ENCODE measurements at regions not wholly inside any gene's neighbourhood (a gene's known extent, or its start where the extent isn't known, plus 50 kb on each side); places are given as distances from the start of the nearest gene placed in this dataset.

DNA sequence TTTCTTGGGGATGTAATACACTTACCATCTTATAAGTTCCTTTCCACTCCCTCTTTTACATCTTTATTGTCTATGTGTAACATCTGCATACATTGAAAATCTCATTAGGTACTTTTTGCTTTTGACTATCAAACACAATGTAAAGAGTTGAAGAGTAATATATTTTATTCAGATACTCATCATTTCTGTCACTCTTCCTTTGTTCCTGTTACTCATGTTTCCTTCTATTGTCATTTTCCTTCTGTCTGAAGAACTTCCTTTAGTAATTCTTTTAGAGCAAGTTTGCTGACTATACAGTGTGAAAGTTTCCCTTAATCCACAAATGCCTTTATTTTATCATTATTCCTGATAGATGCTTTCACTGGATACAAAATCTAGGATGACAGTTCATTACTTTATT lies 339.8 kb downstream of the SOX4 start:
- TF ChIP-seq, protein P1, sequence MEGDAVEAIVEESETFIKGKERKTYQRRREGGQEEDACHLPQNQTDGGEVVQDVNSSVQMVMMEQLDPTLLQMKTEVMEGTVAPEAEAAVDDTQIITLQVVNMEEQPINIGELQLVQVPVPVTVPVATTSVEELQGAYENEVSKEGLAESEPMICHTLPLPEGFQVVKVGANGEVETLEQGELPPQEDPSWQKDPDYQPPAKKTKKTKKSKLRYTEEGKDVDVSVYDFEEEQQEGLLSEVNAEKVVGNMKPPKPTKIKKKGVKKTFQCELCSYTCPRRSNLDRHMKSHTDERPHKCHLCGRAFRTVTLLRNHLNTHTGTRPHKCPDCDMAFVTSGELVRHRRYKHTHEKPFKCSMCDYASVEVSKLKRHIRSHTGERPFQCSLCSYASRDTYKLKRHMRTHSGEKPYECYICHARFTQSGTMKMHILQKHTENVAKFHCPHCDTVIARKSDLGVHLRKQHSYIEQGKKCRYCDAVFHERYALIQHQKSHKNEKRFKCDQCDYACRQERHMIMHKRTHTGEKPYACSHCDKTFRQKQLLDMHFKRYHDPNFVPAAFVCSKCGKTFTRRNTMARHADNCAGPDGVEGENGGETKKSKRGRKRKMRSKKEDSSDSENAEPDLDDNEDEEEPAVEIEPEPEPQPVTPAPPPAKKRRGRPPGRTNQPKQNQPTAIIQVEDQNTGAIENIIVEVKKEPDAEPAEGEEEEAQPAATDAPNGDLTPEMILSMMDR (conservative IDR thresholded peaks at IDR 0.05; ENCODE audit: low read length), result no peak
- no peak for TF ChIP-seq EZH2phosphoT487 (IDR thresholded peaks at IDR 0.05; ENCODE audit: borderline replicate concordance)

Measured in Loucy (cell line).